Kidney capillary endothelial cell (primary cell): ENCODE measurements at regions not wholly inside any gene's neighbourhood (a gene's known extent, or its start where the extent isn't known, plus 50 kb on each side); places are given as distances from the start of the nearest gene placed in this dataset.
"Not testable (repeated sequence)": the region's sequence is repeated elsewhere in the genome, so short reads cannot be mapped to it uniquely, and the experiment has no call there.

Experiments
- DNase-seq: peaks from one replicate; pipeline ENCODE4 v3.0.0-alpha.2; 2018; ENCODE audit warnings: low spot score

GRCh38 chr21:19400223-19400770, 996.7 kb upstream of the TMPRSS15 start:
- DNase-seq = no peak

DNA sequence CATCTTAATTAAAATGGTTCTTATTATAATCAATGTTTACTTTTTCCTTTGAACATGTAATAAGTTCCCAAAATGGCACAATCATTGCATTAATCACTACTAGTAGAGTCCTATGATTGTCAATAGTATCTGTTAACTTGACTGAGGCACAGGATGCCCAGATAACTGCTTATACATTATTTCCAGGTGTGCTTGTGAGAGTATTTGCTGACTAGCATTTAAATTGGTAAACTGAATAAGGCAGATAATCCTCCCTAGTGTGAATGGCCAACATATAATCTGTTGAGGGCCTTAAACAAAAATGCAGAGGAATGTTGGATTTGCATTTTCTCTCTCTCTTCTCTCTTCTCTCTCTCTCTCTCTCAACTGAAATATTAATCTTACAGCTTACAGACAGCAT, 999.3 kb upstream of the TMPRSS15 start:
- no peak for DNase-seq

- no peak for DNase-seq
Measured at GRCh38 chr21:19405326-19405725, 1001.7 kb upstream of the TMPRSS15 start.

GRCh38 chr21:19420565-19420964, 1017.0 kb upstream of the TMPRSS15 start:
- DNase-seq = no peak

DNA sequence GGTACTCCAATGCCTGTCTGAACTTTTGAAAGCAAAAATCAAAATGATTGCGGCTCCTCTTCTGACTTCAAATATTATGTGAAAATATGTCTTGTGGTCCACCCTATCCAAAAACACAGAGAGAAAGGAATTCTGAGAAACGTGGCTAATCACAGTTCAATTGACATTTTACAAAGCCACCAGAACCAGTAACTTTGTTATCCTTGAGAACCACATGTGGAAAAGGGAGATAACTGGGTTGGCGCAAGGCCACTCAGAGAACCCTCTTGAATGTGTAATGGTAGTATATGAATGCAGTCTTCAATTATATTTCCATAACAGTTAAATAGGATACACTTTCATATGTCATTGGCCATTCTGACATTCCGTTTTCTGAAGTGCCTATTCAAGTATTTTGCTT, 1030.0 kb upstream of the TMPRSS15 start:
- no peak for DNase-seq

DNA sequence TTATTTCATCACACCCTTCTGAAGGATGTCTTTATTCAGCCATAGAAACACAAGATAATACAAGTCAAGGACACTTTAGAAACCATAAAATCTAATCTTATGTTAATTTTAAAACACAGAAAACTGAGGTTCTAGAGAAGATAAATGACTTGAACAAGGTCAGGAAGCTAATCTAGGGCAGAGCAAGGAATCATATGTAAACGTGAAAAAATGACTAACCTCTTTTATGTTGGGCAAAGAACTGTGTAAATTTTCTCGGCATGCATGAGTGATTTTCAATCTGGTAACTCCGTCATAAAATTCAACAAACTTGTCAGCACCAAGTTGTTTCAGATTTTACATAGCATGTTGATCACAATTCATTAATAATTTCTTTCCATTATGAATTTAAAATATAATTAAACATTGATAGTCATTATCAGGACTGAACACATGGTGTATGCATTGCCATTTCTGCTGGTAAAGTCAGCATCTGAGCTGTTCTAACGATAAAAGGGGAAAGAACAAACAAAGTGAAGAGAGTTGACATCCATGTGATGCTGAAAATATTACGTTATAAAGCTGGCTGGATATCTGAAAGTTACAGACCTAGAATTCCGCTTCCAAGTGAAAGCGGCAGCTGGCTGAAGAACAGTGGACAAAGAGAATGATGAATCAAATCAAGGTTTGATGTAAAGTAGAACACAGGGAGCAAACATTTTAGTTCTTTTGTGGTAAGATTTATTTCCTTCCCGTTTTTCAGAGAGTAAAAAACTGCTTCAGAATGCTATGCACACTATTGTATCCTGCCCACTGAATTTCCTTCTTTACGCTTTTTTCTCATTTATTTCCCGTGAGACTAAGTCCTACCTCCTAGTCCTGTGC, 1037.4 kb upstream of the TMPRSS15 start:
- no peak for DNase-seq

GRCh38 chr21:19458295-19458694, 1054.7 kb upstream of the TMPRSS15 start:
- DNase-seq = no peak

DNA sequence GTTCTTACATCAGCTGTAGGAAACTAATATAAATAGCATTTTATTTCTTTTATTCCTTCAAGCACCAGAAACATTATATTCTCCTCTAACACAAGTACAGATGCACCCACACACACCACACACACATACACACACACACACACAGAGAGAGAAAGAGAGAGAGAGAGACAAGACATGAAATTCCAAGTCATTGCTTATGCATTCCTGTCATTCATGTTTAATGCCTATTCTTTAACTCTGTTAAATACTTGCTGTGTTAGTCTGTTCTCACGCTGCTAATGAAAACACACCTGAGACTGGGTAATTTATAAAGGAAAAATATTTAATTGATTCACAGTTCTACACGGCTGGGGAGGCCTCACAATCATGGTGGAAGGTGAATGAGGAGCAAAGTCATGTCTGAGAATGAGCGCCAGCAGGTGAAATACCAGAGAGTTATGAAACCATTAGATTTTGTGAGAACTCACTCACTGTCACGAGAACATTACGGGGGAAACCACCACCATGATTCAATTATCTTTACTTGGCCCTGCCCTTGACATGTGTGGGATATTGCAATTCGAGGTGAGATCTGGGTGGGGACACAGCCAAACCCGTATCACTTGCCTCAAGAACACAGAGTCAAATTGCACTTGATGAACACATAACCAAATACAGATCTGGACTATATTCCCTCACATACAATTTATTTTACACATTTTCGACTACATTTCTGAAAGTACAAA, 1058.1 kb upstream of the TMPRSS15 start:
- DNase-seq = no peak

GRCh38 chr21:19463966-19464365, 1060.4 kb upstream of the TMPRSS15 start:
- no peak for DNase-seq

DNA sequence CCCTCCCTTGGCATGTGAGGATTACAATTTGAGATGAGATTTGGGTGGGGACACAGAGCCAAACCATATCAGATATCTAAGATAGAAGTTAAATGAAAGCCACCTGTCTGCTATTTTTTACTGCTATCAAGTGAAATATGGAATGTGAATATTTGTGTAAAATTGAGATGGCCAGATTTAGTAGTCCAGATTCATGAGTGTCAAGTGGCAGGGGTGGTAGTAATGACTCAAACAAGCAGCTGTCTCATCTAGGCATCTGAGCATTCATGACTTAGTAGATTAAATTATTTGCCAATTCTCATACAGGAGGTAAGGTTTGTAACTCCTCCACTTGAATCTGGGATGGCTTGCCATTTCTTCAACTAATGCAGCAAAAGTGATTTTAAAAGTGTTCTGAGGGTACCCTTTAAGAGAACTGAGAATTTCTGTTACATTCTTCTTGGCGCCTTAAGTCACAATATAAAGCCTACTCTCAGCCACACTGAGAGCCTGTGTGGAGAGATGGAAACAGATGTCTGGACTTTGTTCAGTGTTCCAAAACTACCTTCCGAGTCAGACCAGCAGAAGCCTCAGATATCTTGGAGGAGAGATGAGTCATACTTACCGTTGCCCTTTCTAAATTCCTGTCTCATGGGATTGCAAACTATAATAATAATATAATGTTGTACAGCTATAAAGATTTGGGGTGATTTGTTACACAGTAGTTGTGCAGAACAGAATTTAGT, 1065.6 kb upstream of the TMPRSS15 start:
- no peak for DNase-seq

DNA sequence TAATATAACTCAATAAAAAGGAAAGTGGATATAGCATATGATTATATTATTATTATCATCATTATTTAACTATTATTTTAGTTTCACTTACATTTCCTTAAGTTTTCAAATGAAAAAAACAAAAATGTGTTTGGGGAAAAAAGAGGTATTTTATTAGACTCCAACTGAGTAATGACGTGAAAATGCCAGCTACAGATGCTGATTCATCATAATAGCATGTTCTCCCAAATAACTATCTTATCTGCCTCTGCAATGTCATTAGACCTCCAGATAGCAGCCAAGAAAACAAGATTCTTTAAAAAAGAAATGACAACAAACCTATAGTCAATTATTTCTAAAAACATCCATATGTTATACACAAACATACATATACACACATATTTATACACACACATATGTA, 1071.9 kb upstream of the TMPRSS15 start:
- DNase-seq = no peak

- DNase-seq = no peak
Measured at GRCh38 chr21:19489930-19490329, 1086.3 kb upstream of the TMPRSS15 start.

DNA sequence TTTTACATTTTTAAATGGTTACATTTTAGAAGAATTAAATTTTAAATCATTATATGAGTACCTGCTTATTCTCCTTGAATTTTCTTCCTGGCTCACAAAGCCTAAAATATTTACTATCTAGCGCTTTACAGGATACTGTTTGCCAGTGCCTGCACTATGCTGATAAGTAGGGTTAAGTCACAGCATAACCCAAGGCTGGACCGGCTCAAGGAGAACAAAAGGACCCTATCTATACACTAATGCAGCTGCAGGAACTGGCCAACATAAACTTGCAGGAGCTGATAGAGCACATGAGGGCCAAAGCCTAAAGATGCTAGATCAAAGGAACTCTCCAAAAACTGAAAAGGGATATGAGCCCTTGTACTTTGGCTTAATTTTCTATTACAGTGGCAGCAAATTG, 1086.9 kb upstream of the TMPRSS15 start:
- DNase-seq = no peak

DNA sequence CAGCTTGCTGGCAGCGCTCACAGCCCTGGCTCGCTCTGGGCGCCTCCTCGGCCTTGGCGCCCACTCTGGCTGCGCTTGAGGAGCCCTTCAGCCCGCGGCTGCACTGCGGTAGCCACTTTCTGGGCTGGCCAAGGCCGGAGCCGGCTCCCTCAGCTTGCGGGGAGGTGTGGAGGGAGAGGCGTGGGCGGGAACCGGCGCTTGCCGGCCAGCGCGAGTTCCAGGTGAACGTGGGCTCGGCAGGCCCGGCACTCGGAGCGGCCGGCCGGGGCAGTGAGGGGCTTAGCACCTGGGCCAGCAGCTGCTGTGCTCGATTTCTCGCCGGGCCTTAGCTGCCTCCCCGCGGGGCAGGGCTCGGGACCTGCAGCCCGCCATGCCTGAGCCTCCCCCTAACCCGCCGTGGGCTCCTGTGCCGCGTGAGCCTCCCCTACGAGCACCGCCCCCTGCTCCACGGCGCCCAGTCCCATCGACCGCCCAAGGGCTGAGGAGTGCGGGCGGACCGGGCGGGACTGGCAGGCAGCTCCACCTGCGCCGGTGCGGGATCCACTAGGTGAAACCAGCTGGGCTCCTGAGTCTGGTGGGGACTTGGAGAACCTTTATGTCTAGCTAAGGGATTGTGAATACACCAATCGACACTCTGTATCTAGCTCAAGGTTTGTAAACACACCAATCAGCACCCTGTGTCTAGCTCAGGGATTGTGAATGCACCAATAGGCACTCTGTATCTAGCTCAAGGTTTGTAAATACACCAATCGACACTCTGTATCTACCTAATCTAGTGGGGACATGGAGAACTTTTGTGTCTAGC, 1090.1 kb upstream of the TMPRSS15 start:
- not testable (repeated sequence) for DNase-seq

DNA sequence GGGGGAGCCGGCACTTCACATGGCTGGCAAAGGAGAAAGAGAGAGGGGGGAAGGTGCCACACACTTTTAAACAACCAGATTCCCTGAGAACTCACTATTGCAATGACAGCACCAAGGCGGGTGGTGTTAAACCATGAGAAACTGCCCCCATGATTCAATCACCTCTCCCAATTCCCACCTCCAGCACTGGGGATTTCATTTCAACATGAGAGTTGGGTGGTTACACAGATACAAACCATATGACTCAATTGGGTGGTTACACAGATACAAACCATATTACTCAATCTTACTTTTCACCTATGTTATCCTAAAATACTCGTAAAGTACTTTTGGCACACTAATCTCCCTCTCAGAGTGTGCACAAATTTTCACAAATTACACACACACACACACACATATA, 1097.5 kb upstream of the TMPRSS15 start:
- DNase-seq = no peak

DNA sequence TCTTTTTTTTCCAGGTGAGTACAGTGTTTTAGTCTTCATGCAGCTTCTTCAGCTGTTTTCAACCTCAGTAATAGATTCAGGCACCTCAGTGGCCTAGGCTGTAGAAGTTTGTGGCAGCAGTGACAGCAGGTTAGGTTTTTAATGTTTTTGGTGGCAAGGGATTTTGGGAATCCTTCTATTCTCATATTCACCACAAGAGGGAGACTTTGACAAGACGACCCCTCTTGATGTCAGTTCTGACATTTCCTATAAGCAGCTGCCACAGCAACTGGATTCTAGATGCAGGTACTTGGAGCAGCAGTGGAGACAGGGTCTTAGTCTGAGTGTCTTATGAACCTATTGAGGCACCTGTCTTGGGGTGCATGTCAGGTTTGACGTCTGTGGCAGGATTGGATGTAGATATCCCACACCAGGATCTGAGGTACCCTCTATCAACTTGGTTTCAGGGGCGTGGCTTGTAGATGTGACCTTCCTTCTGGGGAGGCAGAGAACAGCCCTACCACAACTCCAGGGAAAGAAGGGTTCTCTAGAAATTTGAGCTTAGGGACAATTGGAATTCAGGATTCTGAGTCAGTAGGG, 1104.2 kb upstream of the TMPRSS15 start:
- DNase-seq = no peak

DNA sequence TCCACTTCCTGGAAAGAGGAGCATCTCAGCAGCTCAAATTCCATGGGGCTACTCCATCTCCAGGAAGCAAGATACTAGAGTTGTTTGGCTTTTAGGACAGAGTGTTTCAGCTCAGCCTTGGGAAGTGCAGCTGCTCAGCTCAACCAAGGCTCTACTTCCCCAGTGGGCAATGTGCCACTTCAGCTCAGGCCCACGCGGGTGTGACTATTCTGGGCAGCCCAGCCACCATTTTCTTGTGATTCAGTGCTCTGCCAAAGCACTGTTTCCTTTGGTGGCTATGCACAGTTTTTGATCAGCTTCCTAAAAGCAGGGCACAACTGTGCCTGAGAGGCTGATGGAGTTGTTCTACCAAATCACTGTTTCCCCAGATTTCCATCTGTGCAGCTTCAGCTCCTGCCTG, 1104.9 kb upstream of the TMPRSS15 start:
- DNase-seq = no peak

- DNase-seq = no peak
Measured at GRCh38 chr21:19508844-19509243, 1105.3 kb upstream of the TMPRSS15 start.

GRCh38 chr21:19510057-19510456, 1106.5 kb upstream of the TMPRSS15 start:
- no peak for DNase-seq

DNA sequence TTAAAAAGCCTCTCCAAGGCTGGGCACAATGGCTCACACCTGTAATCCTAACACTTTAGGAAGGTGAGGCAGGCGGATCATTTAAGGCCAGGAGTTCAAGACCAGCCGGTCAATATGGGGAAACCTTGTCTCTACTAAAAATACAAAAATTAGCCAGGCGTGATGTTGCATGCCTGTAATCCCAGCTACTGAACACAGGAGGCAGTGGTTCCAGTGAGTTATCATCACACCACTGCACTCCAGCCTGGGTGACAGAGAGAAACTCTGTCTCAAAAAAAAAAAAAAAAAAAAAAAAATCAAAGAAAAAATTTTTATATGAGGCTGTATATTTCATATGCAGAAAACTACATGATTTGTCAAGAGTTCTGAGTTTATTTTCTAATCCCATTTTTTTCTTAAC, 1107.1 kb upstream of the TMPRSS15 start:
- DNase-seq = no peak

- no peak for DNase-seq
Measured at GRCh38 chr21:19522381-19522780, 1118.8 kb upstream of the TMPRSS15 start.
